Activated naive CD4-positive, alpha-beta T cell treated with anti-CD3 and anti-CD28 coated beads, Interleukin-2, amount 10 ng/mL, durations not matched to agents 7 days and 5 days (primary cell): ENCODE measurements at regions not wholly inside any gene's neighbourhood (a gene's known extent, or its start where the extent isn't known, plus 50 kb on each side); places are given as distances from the start of the nearest gene placed in this dataset.
A peak's percentile ranks its signal among the peaks of the same experiment; 100 is the strongest.

ENCODE experiments used
- CTCF ChIA-PET: fragments of 350-600 bp; sonication (Branson Sonifier 250); formaldehyde crosslinking; loops from one replicate; lab custom pipeline; 2021; ENCODE audit warnings: antibody characterized with exemption; lab: Charles Lee
- DNase-seq: peaks from one replicate; pipeline ENCODE4 v3.0.0-alpha.2; 2020
- H3K27ac Mint-ChIP-seq: one replicate; pipeline ENCODE4 v1.8.0; 2021; ENCODE audit warnings: mild to moderate bottlenecking, moderate library complexity, mixed read lengths
- H3K27me3 Mint-ChIP-seq: one replicate; pipeline ENCODE4 v1.8.0; 2021; ENCODE audit warnings: mild to moderate bottlenecking, mixed read lengths
- H3K36me3 Mint-ChIP-seq: one replicate; pipeline ENCODE4 v1.8.0; 2021; ENCODE audit warnings: mixed read lengths
- H3K4me1 Mint-ChIP-seq: one replicate; pipeline ENCODE4 v1.8.0; 2021; ENCODE audit warnings: mixed read lengths
- H3K4me3 Mint-ChIP-seq: one replicate; pipeline ENCODE4 v1.8.0; 2021; ENCODE audit warnings: mild to moderate bottlenecking, moderate library complexity, mixed read lengths
- H3K9me3 Mint-ChIP-seq: one replicate; pipeline ENCODE4 v1.8.0; 2021; ENCODE audit warnings: mixed read lengths

- CTCF ChIA-PET, result no interaction called here
- H3K36me3 Mint-ChIP-seq, result no peaks in the 10 kb centered on the region
- H3K4me3 Mint-ChIP-seq, result no peak overlapping the region
- H3K9me3 Mint-ChIP-seq, result peaks cover 5% of the 10 kb centered on the region
- no peaks in the 10 kb centered on the region for H3K4me1 Mint-ChIP-seq
- no peak for DNase-seq
- H3K27me3 Mint-ChIP-seq, result peaks cover 19% of the 10 kb centered on the region
- H3K27ac Mint-ChIP-seq, result no peak overlapping the region
Observed at GRCh38 chr13:33710924-33711323, 107.0 kb upstream of the RFC3 start.

DNA sequence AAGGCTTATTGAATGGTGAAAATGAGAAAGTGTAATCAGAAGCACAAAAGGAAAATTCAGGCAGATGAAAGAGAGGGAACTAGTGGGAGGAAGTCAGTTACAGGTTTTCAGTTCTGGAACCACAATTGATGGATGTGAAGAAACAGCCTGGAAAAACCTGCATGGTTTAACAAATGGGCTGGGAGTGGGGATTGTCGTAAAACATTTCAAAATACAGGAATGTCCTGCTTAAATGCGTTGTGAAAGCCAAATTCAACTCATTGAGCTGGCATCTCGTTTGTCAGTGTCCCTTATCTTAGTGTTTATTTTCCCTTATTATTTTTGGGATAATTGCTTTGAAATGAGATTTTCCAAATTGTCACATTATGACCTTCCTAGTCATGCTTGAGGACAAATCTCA is 106.5 kb upstream of the RFC3 start:
- H3K27me3 Mint-ChIP-seq, result peaks cover 19% of the 10 kb centered on the region
- no peak for DNase-seq
- CTCF ChIA-PET, result no interaction called here
- no peaks in the 10 kb centered on the region for H3K36me3 Mint-ChIP-seq
- H3K27ac Mint-ChIP-seq, result no peak overlapping the region
- peaks cover 5% of the 10 kb centered on the region for H3K9me3 Mint-ChIP-seq
- no peaks in the 10 kb centered on the region for H3K4me1 Mint-ChIP-seq
- H3K4me3 Mint-ChIP-seq, result no peak overlapping the region

GRCh38 chr13:33717775-33718174 is 100.2 kb upstream of the RFC3 start:
- H3K36me3 Mint-ChIP-seq, result no peaks in the 10 kb centered on the region
- CTCF ChIA-PET, result no interaction called here
- H3K27me3 Mint-ChIP-seq, result no peaks in the 10 kb centered on the region
- no peaks in the 10 kb centered on the region for H3K9me3 Mint-ChIP-seq
- H3K4me3 Mint-ChIP-seq, result no peak overlapping the region
- no peak for DNase-seq
- peaks cover 4% of the 10 kb centered on the region for H3K4me1 Mint-ChIP-seq
- no peak overlapping the region for H3K27ac Mint-ChIP-seq

DNA sequence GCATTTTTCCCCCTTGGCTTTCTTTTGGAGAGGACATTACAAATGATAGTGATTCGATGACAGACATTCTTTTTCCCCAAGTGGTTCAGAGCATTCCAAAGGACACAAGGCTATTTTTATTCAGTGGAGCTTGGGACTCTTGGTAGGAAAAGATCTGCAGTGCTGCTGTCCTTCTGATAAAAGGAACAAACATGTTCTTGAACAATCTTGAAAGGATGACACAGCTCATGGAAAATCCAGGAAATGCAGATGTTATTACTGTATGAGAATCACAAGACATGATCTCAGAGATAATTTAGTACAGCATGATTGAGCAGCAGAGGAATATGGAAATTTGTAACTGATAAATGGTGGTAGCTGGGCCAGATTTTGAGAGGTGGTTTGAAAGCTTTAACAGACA is 96.2 kb upstream of the RFC3 start:
- CTCF ChIA-PET, result interaction anchor here (2.2 to 4.5 kb wide), 2 partner anchors 178 to 1136 kb away, joined by 5 to 46 read pairs; partner anchors contain the start of gene PDS5B
- no peak overlapping the region for H3K4me3 Mint-ChIP-seq

GRCh38 chr13:33722216-33722915 is 95.6 kb upstream of the RFC3 start:
- no peak overlapping the region for H3K27ac Mint-ChIP-seq
- no peaks in the 10 kb centered on the region for H3K36me3 Mint-ChIP-seq
- H3K9me3 Mint-ChIP-seq, result no peaks in the 10 kb centered on the region
- no peaks in the 10 kb centered on the region for H3K27me3 Mint-ChIP-seq
- no peak overlapping the region for H3K4me3 Mint-ChIP-seq
- CTCF ChIA-PET, result interaction anchor here (0.9 to 4.5 kb wide), 4 partner anchors 68 to 1136 kb away, joined by 3 to 46 read pairs (median 4); partner anchors contain the start of gene PDS5B
- no peak for DNase-seq
- peaks cover 14% of the 10 kb centered on the region for H3K4me1 Mint-ChIP-seq

More for the DNA sequence above, 96.2 kb upstream of the RFC3 start:
- no peaks in the 10 kb centered on the region for H3K9me3 Mint-ChIP-seq
- no peak for DNase-seq
- H3K4me1 Mint-ChIP-seq, result peaks cover 14% of the 10 kb centered on the region
- H3K27ac Mint-ChIP-seq, result no peak overlapping the region
- H3K27me3 Mint-ChIP-seq, result no peaks in the 10 kb centered on the region
- no peaks in the 10 kb centered on the region for H3K36me3 Mint-ChIP-seq

- no peak overlapping the region for H3K4me3 Mint-ChIP-seq
- no peaks in the 10 kb centered on the region for H3K27me3 Mint-ChIP-seq
- no peak for DNase-seq
- no peak overlapping the region for H3K27ac Mint-ChIP-seq
- H3K36me3 Mint-ChIP-seq, result no peaks in the 10 kb centered on the region
- CTCF ChIA-PET, result interaction anchor here (0.9 to 4.5 kb wide), 8 partner anchors 44 to 203 kb away, joined by 3 to 46 read pairs (median 4); no protein-coding TSS in a partner anchor
- peaks cover 14% of the 10 kb centered on the region for H3K4me1 Mint-ChIP-seq
- H3K9me3 Mint-ChIP-seq, result no peaks in the 10 kb centered on the region
Observed at GRCh38 chr13:33723365-33723764, 94.6 kb upstream of the RFC3 start.

DNA sequence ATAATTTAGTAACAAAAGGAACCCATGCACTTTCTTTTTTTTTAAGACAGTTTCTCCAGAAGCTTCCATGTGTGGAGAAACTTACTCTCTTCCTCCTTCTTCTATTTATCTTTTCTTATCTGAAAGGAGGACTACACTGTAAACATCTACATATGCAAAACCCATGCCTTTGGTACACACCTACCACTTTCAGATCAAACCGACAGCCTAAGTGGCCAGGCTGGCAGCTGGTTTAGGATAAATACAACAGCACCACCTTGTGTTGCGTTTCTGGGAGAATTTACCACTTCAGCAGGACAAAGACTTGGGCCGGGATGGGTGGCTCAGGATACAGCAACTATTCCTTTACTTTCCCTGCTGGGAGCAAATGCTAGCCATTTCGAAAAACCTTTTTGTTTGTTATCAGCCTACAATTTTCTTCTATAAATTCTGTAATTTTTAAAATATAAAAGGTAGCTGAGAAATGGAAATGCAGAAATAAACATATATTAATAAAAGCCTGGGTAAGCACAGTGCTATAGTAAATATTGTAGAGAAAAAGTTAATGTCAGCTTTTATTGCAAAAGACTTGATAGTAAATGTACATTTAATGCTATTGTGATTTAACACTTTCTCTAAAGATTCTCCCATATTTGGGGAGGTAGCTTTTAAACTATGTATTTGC is 94.0 kb upstream of the RFC3 start:
- no peak overlapping the region for H3K4me3 Mint-ChIP-seq
- no peaks in the 10 kb centered on the region for H3K36me3 Mint-ChIP-seq
- H3K27ac Mint-ChIP-seq, result no peak overlapping the region
- peaks cover 18% of the 10 kb centered on the region for H3K4me1 Mint-ChIP-seq
- no peaks in the 10 kb centered on the region for H3K9me3 Mint-ChIP-seq
- no peaks in the 10 kb centered on the region for H3K27me3 Mint-ChIP-seq
- CTCF ChIA-PET, result interaction anchor here (0.8 to 4.5 kb wide), 12 partner anchors 20 to 1692 kb away, joined by 3 to 46 read pairs (median 4); partner anchors contain the start of gene FRY
- DNase-seq, result peak; percentile 75

- CTCF ChIA-PET, result interaction anchor here (1.7 to 4.5 kb wide), 4 partner anchors 18 to 497 kb away, joined by 5 to 46 read pairs (median 8); no protein-coding TSS in a partner anchor
- no peak for DNase-seq
Observed at GRCh38 chr13:33725340-33725739, 92.6 kb upstream of the RFC3 start.

DNA sequence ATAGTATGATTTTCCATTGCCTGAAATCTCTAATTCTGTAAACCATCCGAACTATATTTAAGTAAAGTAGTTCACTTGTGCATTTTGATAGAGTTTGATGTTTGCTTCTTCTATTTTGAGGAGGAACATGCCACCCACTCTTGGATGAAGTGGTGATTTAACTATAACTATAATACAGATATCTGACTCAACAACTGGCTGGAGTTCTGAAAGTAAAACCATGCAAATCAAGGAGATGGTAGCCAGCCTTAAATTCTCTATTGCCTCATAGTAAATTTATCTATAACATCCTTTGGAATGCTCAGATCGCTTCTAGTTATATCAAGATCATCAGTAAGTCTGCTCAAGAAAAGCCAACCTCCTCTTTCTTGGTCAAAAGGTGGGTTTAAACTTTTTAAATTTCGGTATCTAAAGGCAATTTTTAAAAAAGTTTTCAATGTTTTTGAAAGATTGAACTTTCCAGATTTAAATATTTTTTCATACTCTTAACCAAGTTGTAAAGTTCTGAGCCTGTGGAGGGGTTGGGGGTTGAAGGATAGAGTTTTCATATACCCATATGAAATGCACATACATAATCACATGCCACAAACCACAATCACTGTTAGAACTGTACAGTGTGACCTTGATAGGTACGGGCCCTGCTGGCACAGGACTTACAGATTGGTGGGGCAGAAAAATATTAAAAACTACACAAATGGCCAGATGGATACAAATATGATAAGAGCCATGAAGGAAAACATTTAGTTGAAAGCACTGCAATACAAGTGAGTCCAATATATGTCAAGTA is 90.5 kb upstream of the RFC3 start:
- DNase-seq, result no peak
- no peak overlapping the region for H3K4me3 Mint-ChIP-seq
- no peaks in the 10 kb centered on the region for H3K27me3 Mint-ChIP-seq
- no peaks in the 10 kb centered on the region for H3K9me3 Mint-ChIP-seq
- no peak overlapping the region for H3K27ac Mint-ChIP-seq
- CTCF ChIA-PET, result interaction anchor here (1.1 kb wide), 1 partner anchor 14 kb away, joined by 3 read pairs; no protein-coding TSS in a partner anchor
- peaks cover 15% of the 10 kb centered on the region for H3K4me1 Mint-ChIP-seq
- H3K36me3 Mint-ChIP-seq, result no peaks in the 10 kb centered on the region

More at GRCh38 chr13:33725340-33725739, 92.6 kb upstream of the RFC3 start:
- peaks cover 18% of the 10 kb centered on the region for H3K4me1 Mint-ChIP-seq
- H3K36me3 Mint-ChIP-seq, result no peaks in the 10 kb centered on the region
- no peaks in the 10 kb centered on the region for H3K9me3 Mint-ChIP-seq
- no peaks in the 10 kb centered on the region for H3K27me3 Mint-ChIP-seq
- no peak overlapping the region for H3K27ac Mint-ChIP-seq
- H3K4me3 Mint-ChIP-seq, result no peak overlapping the region

GRCh38 chr13:33728271-33729037 is 89.5 kb upstream of the RFC3 start:
- Mint-ChIP-seq H3K4me3 (no peak overlapping the region), H3K36me3 (no peaks in the 10 kb centered on the region), H3K27ac (no peak overlapping the region), H3K27me3 (no peaks in the 10 kb centered on the region), H3K4me1 (peaks cover 8% of the 10 kb centered on the region), H3K9me3 (no peaks in the 10 kb centered on the region)
- DNase-seq, result no peak
- CTCF ChIA-PET, result interaction anchor here (0.5 kb wide), 1 partner anchor 1251 kb away, joined by 3 read pairs; no protein-coding TSS in a partner anchor

- no peaks in the 10 kb centered on the region for H3K27me3 Mint-ChIP-seq
- no peak overlapping the region for H3K27ac Mint-ChIP-seq
- CTCF ChIA-PET, result no interaction called here
- H3K9me3 Mint-ChIP-seq, result no peaks in the 10 kb centered on the region
- H3K36me3 Mint-ChIP-seq, result no peaks in the 10 kb centered on the region
- H3K4me1 Mint-ChIP-seq, result peaks cover 4% of the 10 kb centered on the region
- no peak for DNase-seq
- H3K4me3 Mint-ChIP-seq, result no peak overlapping the region
Observed at GRCh38 chr13:33730147-33730546, 87.8 kb upstream of the RFC3 start.

DNA sequence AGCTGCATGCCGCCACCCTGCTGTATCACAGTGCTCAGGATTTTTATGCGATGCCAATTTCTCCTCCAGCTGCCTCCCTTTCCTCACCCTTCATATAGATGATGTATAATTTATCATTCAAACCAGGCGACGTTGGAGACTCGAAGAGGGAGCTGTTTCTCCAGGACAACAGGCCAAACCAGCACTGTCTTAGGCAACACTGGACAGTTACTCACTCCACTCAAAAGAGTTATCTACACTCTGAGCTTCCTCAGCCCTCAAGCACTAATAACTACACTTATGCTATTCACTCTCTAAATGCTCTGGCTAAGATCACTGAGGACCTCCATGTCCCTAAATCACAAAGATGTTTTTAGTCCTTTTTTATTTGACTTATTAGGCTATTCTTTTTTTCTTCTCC is 87.3 kb upstream of the RFC3 start:
- CTCF ChIA-PET, result no interaction called here
- Mint-ChIP-seq H3K4me3 (no peak overlapping the region), H3K36me3 (no peaks in the 10 kb centered on the region), H3K4me1 (peaks cover 4% of the 10 kb centered on the region), H3K27ac (no peak overlapping the region), H3K27me3 (no peaks in the 10 kb centered on the region), H3K9me3 (no peaks in the 10 kb centered on the region)
- DNase-seq, result no peak

GRCh38 chr13:33735276-33735675 is 82.7 kb upstream of the RFC3 start:
- H3K36me3 Mint-ChIP-seq, result no peaks in the 10 kb centered on the region
- CTCF ChIA-PET, result no interaction called here
- H3K4me1 Mint-ChIP-seq, result no peaks in the 10 kb centered on the region
- H3K4me3 Mint-ChIP-seq, result no peak overlapping the region
- peaks cover 2% of the 10 kb centered on the region for H3K9me3 Mint-ChIP-seq
- H3K27ac Mint-ChIP-seq, result no peak overlapping the region
- H3K27me3 Mint-ChIP-seq, result peaks cover 4% of the 10 kb centered on the region
- DNase-seq, result no peak
